GM23338 (cell line): ENCODE measurements at regions not wholly inside any gene's neighbourhood (a gene's known extent, or its start where the extent isn't known, plus 50 kb on each side); places are given as distances from the start of the nearest gene placed in this dataset.

Experiments used
- ATAC-seq: fragments of 200-7000 bp; cut with Tn5 transposase; 3 replicates; pipeline ENCODE4 v1.9.1; 2020
- DNase-seq: peaks from one replicate; pipeline ENCODE4 v3.0.0-alpha.2; 2015; ENCODE audit warnings: low spot score
- H2AFZ ChIP-seq: fragments of 200-600 bp; sonication (generic); 2 replicates; pipeline ENCODE4 v1.8.0; 2016; ENCODE audit warnings: antibody characterized with exemption, mild to moderate bottlenecking, moderate library complexity
- H3F3A ChIP-seq: fragments of 200-600 bp; sonication (generic); replicated peaks from 2 replicates; pipeline ENCODE4 v1.8.0; 2017; ENCODE audit warnings: antibody characterized with exemption, mixed run types, low read depth
- H3K27ac ChIP-seq: fragments of 200-600 bp; sonication (generic); 2 replicates; pipeline ENCODE4 v1.6.1; 2016; ENCODE audit warnings: low read depth
- H3K27me3 ChIP-seq: fragments of 200-600 bp; sonication (generic); 2 replicates; pipeline ENCODE4 v1.8.0; 2016; ENCODE audit warnings: mild to moderate bottlenecking, mixed run types, moderate library complexity; ENCODE audit not compliant: insufficient read depth
- H3K36me3 ChIP-seq: fragments of 200-600 bp; sonication (generic); 2 replicates; pipeline ENCODE4 v1.8.0; 2016; ENCODE audit warnings: mild to moderate bottlenecking; ENCODE audit not compliant: insufficient read depth
- H3K4me1 ChIP-seq: fragments of 200-600 bp; sonication (generic); 2 replicates; pipeline ENCODE4 v1.8.0; 2016; ENCODE audit warnings: mild to moderate bottlenecking, moderate library complexity; ENCODE audit not compliant: insufficient read depth
- H3K4me2 ChIP-seq: fragments of 200-600 bp; sonication (generic); 2 replicates; pipeline ENCODE4 v1.7.1; 2017; ENCODE audit warnings: mixed run types
- H3K4me3 ChIP-seq: fragments of 200-600 bp; sonication (generic); 2 replicates; pipeline ENCODE4 v1.6.1; 2016; ENCODE audit warnings: mixed run types
- H3K79me2 ChIP-seq: fragments of 200-600 bp; sonication (generic); replicated peaks from 2 replicates; pipeline ENCODE4 v1.8.0; 2017; ENCODE audit warnings: mild to moderate bottlenecking; ENCODE audit not compliant: insufficient read depth
- H3K9me2 ChIP-seq: fragments of 200-600 bp; sonication (generic); 2 replicates; pipeline ENCODE4 v1.8.0; 2017; ENCODE audit not compliant: insufficient read depth
- H4K20me1 ChIP-seq: fragments of 200-600 bp; sonication (generic); replicated peaks from 2 replicates; pipeline ENCODE4 v1.8.0; 2017; ENCODE audit warnings: mild to moderate bottlenecking; ENCODE audit not compliant: insufficient read depth
- H3K27ac Mint-ChIP-seq: 2 replicates; pipeline ENCODE4 v1.8.0; 2020; ENCODE audit warnings: inconsistent platforms, mild to moderate bottlenecking, moderate library complexity, mixed read lengths
- H3K27me3 Mint-ChIP-seq: 3 replicates; pipeline ENCODE4 v1.8.0; 2022; ENCODE audit warnings: low read depth, mild to moderate bottlenecking, moderate library complexity, mixed read lengths, inconsistent platforms; ENCODE audit not compliant: insufficient read depth, poor library complexity
- H3K36me3 Mint-ChIP-seq: 3 replicates; pipeline ENCODE4 v1.8.0; 2021; ENCODE audit warnings: low read depth, mild to moderate bottlenecking, inconsistent platforms, moderate library complexity, mixed read lengths
- H3K4me1 Mint-ChIP-seq: 3 replicates; pipeline ENCODE4 v1.8.0; 2020; ENCODE audit warnings: mild to moderate bottlenecking, inconsistent platforms, mixed read lengths
- H3K4me3 Mint-ChIP-seq: 3 replicates; pipeline ENCODE4 v1.8.0; 2021; ENCODE audit warnings: moderate library complexity, mild to moderate bottlenecking, inconsistent platforms, mixed read lengths
- H3K9me3 Mint-ChIP-seq: 3 replicates; pipeline ENCODE4 v1.8.0; 2020; ENCODE audit warnings: moderate library complexity, mild to moderate bottlenecking, inconsistent platforms, mixed read lengths
- CREB1 ChIP-seq: fragments of 250-450 bp; sonication (Bioruptor Pico); IDR thresholded peaks from 2 replicates; pipeline ENCODE4 v1.5.0; 2020; ENCODE audit warnings: low read depth, mild to moderate bottlenecking, moderate library complexity
- ETS1 ChIP-seq: IDR thresholded peaks from 2 replicates; pipeline ENCODE4 v1.6.1; 2016; ENCODE audit warnings: antibody characterized with exemption
- EZH2phosphoT487 ChIP-seq: fragments of 200-600 bp; sonication (generic); IDR thresholded peaks from one replicate; pipeline ENCODE4 v1.8.1; 2018; ENCODE audit warnings: antibody characterized with exemption; ENCODE audit not compliant: unreplicated experiment
- JUNB ChIP-seq: IDR thresholded peaks from one replicate; pipeline ENCODE4 v1.6.1; 2016; ENCODE audit warnings: antibody characterized with exemption; ENCODE audit not compliant: unreplicated experiment
- NANOG ChIP-seq: IDR thresholded peaks from 2 replicates; pipeline ENCODE4 v1.6.1; 2016; ENCODE audit warnings: antibody characterized with exemption, borderline replicate concordance
- POLR2AphosphoS5 ChIP-seq: IDR thresholded peaks from 2 replicates; pipeline ENCODE4 v1.6.1; 2016; ENCODE audit warnings: antibody characterized with exemption, low read depth
- REST ChIP-seq: IDR thresholded peaks from one replicate; pipeline ENCODE4 v1.6.1; 2018; ENCODE audit warnings: antibody characterized with exemption; ENCODE audit not compliant: unreplicated experiment
- STAT1 ChIP-seq: IDR thresholded peaks from one replicate; pipeline ENCODE4 v1.6.1; 2016; ENCODE audit warnings: antibody characterized with exemption; ENCODE audit not compliant: unreplicated experiment
- ZNF331 ChIP-seq: fragments of 250-450 bp; sonication (Bioruptor Pico); IDR thresholded peaks from 2 replicates; pipeline ENCODE4 v1.5.0; 2020; ENCODE audit warnings: low read depth, mild to moderate bottlenecking, moderate library complexity
- ZNF462 ChIP-seq: fragments of 250-450 bp; sonication (Bioruptor Pico); IDR thresholded peaks from 2 replicates; pipeline ENCODE4 v1.5.0; 2020; ENCODE audit warnings: mild to moderate bottlenecking, moderate library complexity

- ATAC-seq (no peak), DNase-seq (no peak)
- H2AFZ ChIP-seq, result peak overlapping the region; percentile 81; the same call in 1 of the 2 replicates
- no peak overlapping the region for H3K27ac Mint-ChIP-seq
- no peaks in the 10 kb centered on the region for H4K20me1 ChIP-seq
- H3K4me3 Mint-ChIP-seq, result no peak overlapping the region
- peaks cover 3% of the 10 kb centered on the region; the same call in 1 of the 3 replicates for H3K9me3 Mint-ChIP-seq
- H3K9me2 ChIP-seq, result 0 out of 2 replicates have a peak, but pooled peaks cover 7% of the 10 kb centered on the region
- H3K4me2 ChIP-seq, result no peak overlapping the region
- no peak overlapping the region for H3K4me3 ChIP-seq
- peaks cover 23% of the 10 kb centered on the region for H3K4me1 Mint-ChIP-seq
- peaks cover 22% of the 10 kb centered on the region for H3K4me1 ChIP-seq
- H3K27ac ChIP-seq, result no peak overlapping the region
- peaks cover 3% of the 10 kb centered on the region; the same call in 2 of the 3 replicates for H3K36me3 Mint-ChIP-seq
- no peaks in the 10 kb centered on the region for H3K79me2 ChIP-seq
- no peaks in the 10 kb centered on the region for H3K36me3 ChIP-seq
- no peaks in the 10 kb centered on the region for H3K27me3 Mint-ChIP-seq
- H3F3A ChIP-seq, result no peaks in the 10 kb centered on the region
- no peak for TF ChIP-seq ZNF331 (CRISPR knock-in tag)
- TF ChIP-seq EZH2phosphoT487, result no peak
- no peak for TF ChIP-seq STAT1
- TF ChIP-seq CREB1 (CRISPR knock-in tag), result no peak
- TF ChIP-seq ETS1, result no peak
- H3K27me3 ChIP-seq, result no peaks in the 10 kb centered on the region
These were observed 200.8 kb upstream of the KCNJ16 start for GRCh38 chr17:69874175-69874670.

GRCh38 chr17:69876757-69877156 is 198.3 kb upstream of the KCNJ16 start:
- no peak overlapping the region for H3K4me3 Mint-ChIP-seq
- Histone ChIP-seq H3K79me2 (no peaks in the 10 kb centered on the region), H3K27ac (no peak overlapping the region), H3K9me2 (0 out of 2 replicates have a peak, but pooled peaks cover 7% of the 10 kb centered on the region), H3K4me1 (peaks cover 4% of the 10 kb centered on the region), H3K27me3 (no peaks in the 10 kb centered on the region), H3K36me3 (no peaks in the 10 kb centered on the region), H3K4me2 (no peak overlapping the region), H3K4me3 (no peak overlapping the region), H2AFZ (no peak overlapping the region), H3F3A (no peaks in the 10 kb centered on the region), H4K20me1 (no peaks in the 10 kb centered on the region)
- H3K36me3 Mint-ChIP-seq, result peaks cover 3% of the 10 kb centered on the region; the same call in 2 of the 3 replicates
- DNase-seq (no peak), ATAC-seq (no peak)
- peaks cover 2% of the 10 kb centered on the region; the same call in 2 of the 3 replicates for H3K4me1 Mint-ChIP-seq
- H3K27me3 Mint-ChIP-seq, result no peaks in the 10 kb centered on the region
- peaks cover 3% of the 10 kb centered on the region; the same call in 1 of the 3 replicates for H3K9me3 Mint-ChIP-seq
- H3K27ac Mint-ChIP-seq, result no peak overlapping the region
- TF ChIP-seq JUNB (no peak), NANOG (no peak), ETS1 (no peak), REST (no peak), ZNF462 (CRISPR knock-in tag) (no peak), STAT1 (no peak), POLR2AphosphoS5 (no peak), ZNF331 (CRISPR knock-in tag) (no peak)
